Heart right ventricle (tissue), 16 donors: ENCODE measurements at regions not wholly inside any gene's neighbourhood (a gene's known extent, or its start where the extent isn't known, plus 50 kb on each side); places are given as distances from the start of the nearest gene placed in this dataset.

ENCODE experiments used
- ATAC-seq, 8 donors: fragments of 200-7000 bp; cut with Tn5 transposase; one replicate each; pipeline ENCODE4 v1.9.1; 2020; ENCODE audit warnings: mild to moderate bottlenecking in 8 of 8, moderate library complexity in 8 of 8, moderate number of reproducible peaks in 1 of 8
- DNase-seq, 2 donors: peaks; one replicate each; pipeline ENCODE4 v3.0.0-alpha.2; 2020
- H3K27ac ChIP-seq, 10 donors: fragments of 200-600 bp; sonication (generic) in 2 of 10; one replicate each; pipeline versions ENCODE4 v1.5.0 to v1.8.0; 2020 to 2022; ENCODE audit warnings: mild to moderate bottlenecking in 3 of 10
- H3K27me3 ChIP-seq, 7 donors: fragments of 200-600 bp; one replicate each; pipeline ENCODE4 v1.8.0; 2021 to 2022; ENCODE audit warnings: mild to moderate bottlenecking in 2 of 7
- H3K36me3 ChIP-seq, 9 donors: fragments of 200-600 bp; sonication (generic) in 1 of 9; one replicate each; pipeline versions ENCODE4 v1.5.0 to v1.8.0; 2020 to 2022; ENCODE audit warnings: mild to moderate bottlenecking in 2 of 9
- H3K4me1 ChIP-seq, 9 donors: fragments of 200-600 bp; sonication (generic) in 1 of 9; one replicate each; pipeline versions ENCODE4 v1.5.0 to v1.8.0; 2020 to 2022; ENCODE audit warnings: mild to moderate bottlenecking in 4 of 9
- H3K4me3 ChIP-seq, 10 donors: fragments of 200-600 bp; sonication (generic) in 2 of 10; one replicate each; pipeline versions ENCODE4 v1.5.0 to v1.8.0; 2020 to 2022; ENCODE audit warnings: mild to moderate bottlenecking in 7 of 10, moderate library complexity in 2 of 10
- H3K9me3 ChIP-seq, 11 donors: fragments of 200-600 bp in 10 of 11; sonication (generic) in 2 of 11; one replicate each; pipeline versions ENCODE4 v1.5.0 to v1.8.0; 2013 to 2022; ENCODE audit warnings: mild to moderate bottlenecking in 2 of 11, control low read depth in 1 of 11, moderate library complexity in 1 of 11
- WGBS, 2 donors: extraction: QIAGEN DNeasy Blood & Tissue Kit; methylation state at CpG; one replicate each; pipeline ENCODE4 v1.1.7; 2013; ENCODE audit warnings: inconsistent platforms in 1 of 2; 5-methylcytosine and 5-hydroxymethylcytosine counted together
- intact Hi-C, 10 donors: fragments of 100-400 bp; cut with DNase I; formaldehyde crosslinking; loops; one replicate each; pipeline versions ENCODE4 v1.11.1 to v1.14.2; 2022
- TF ChIP-seq, protein P1 (sequence below), 9 donors: fragments of 200-600 bp; sonication (generic) in 2 of 9; IDR thresholded peaks; one replicate each; pipeline versions ENCODE4 v1.5.0 to v1.8.0; 2021 to 2022; ENCODE audit warnings: antibody characterized with exemption in 9 of 9, mild to moderate bottlenecking in 5 of 9, moderate library complexity in 1 of 9
- donor health status: Arrhythmogenic right ventricular cardiomyopathy.
- donor health status: ischemic (EF 13 %, LVEDD 7.1; RV severe dilation, severe dysfunction).
- donor health status: healthy with polysubstance abuse.
- donor health status: DM: no; HTN: yes; CAD: no.
- donor health status: DM: no; HTN: no; CAD: no.
- donor health status: ischemic (EF 25% LVEDD 6.9; RV normal size, moderate dysfunction).
- donor health status: ischemic (EF 25% LVEDD 5.7; RV mildly dilated, moderate dysfunction).
- donor health status: healthy.
- donor health status: DM: yes; HTN: yes; CAD: no.
- donor health status: Ischemic cardiomyopathy.
- donor health status: ischemic (EF 35%, LVEDD 5.7; RV mildly dilated, moderate dysfunction).
- donor health status: nonischemic (EF 11% LVEDD 7.7; RV severe dilation, severe dysfunction).
- donor health status: DM: yes; HTN: yes; CAD: no.
- donor health status: PGD.
- donor health status: ischemic (EF 29% LVEDD 5.4; RV normal size, mild dysfunction).
- donor health status: nonischemic (EF 23%, LVEDD 6.1; RV moderate dilation, normal function).

DNA sequence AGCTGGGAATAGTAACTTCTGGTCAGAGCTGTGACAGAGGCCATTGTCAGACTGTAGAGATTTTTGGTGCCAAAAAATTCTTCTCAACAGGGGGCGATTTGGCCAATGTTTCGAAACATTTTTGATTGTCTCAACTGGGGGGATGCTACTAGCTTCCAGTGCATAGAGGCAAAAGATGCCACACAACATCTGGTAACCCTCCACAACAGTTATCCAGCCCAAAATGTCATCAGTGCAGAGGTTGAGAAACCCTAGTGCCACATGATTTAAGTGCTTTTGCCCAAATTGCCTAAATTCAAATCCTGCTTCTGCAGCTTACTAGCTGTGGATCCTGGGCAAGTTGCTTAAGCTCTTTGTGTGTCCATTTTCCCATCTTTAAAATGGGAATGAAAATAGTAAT is 71.9 kb downstream of the FZD1 start:
- 97 to 100% methylated on average over 2 of the region's 2 CpGs for WGBS, 2 donors
- Histone ChIP-seq H3K4me1 (peaks cover 0 to 6% (median 0%) of the 10 kb centered on the region in 9 donors), H3K9me3 (peaks cover 0 to 4% (median 0%) of the 10 kb centered on the region in 11 donors), H3K4me3 (no peak overlapping the region), H3K36me3 (no peaks in the 10 kb centered on the region), H3K27me3 (no peaks in the 10 kb centered on the region), H3K27ac (no peak overlapping the region)
- intact Hi-C loops = no loop called here
- DNase-seq (no peak), ATAC-seq (no peak)
- TF ChIP-seq, protein P1, sequence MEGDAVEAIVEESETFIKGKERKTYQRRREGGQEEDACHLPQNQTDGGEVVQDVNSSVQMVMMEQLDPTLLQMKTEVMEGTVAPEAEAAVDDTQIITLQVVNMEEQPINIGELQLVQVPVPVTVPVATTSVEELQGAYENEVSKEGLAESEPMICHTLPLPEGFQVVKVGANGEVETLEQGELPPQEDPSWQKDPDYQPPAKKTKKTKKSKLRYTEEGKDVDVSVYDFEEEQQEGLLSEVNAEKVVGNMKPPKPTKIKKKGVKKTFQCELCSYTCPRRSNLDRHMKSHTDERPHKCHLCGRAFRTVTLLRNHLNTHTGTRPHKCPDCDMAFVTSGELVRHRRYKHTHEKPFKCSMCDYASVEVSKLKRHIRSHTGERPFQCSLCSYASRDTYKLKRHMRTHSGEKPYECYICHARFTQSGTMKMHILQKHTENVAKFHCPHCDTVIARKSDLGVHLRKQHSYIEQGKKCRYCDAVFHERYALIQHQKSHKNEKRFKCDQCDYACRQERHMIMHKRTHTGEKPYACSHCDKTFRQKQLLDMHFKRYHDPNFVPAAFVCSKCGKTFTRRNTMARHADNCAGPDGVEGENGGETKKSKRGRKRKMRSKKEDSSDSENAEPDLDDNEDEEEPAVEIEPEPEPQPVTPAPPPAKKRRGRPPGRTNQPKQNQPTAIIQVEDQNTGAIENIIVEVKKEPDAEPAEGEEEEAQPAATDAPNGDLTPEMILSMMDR (IDR thresholded peaks at IDR 0.05) = no peak

DNA sequence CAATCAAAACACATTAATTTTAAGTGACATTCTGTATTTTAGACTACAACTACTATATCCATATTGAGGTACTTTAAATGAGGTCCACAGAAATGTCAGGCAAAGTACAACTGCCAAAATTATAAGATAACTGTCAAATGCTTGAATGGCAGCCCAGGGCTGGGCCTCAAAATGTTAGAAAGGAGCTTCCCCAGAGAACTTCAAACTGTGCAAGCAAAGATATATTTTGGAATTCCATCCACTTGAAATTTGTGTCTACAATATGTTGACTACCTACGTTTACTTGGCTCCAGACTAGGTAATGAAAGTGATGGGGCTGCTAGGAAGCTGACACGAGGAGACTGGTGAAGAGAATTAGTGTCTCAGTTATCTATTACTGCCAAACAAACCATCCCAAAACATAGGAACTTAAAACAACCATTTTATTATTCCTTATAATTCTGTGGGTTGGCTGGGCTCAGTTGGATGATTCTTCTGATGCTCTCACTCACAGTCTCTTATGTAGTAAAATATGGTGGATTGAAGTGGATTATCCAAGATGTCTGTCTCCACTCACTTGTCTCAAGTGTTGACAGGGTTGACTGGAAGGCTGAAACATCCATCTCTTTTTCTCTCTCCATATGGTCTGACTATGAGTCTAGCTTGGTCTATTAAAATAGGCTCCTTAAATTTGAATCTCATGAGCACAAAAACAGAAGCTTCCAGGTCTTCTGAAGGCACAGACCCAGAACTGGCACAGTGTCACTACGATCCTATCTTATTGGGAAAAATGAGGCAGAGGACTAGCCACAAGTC is 74.2 kb downstream of the FZD1 start:
- no peak for DNase-seq
- H3K36me3 ChIP-seq = no peaks in the 10 kb centered on the region
- H3K27ac ChIP-seq = no peak overlapping the region
- peaks cover 0 to 4% (median 0%) of the 10 kb centered on the region in 11 donors for H3K9me3 ChIP-seq
- TF ChIP-seq, protein P1 (IDR thresholded peaks at IDR 0.05) = no peak
- no peak overlapping the region for H3K4me3 ChIP-seq
- ATAC-seq = no peak
- intact Hi-C loops = no loop called here
- peaks cover 0 to 12% (median 6%) of the 10 kb centered on the region in 9 donors for H3K4me1 ChIP-seq
- no peaks in the 10 kb centered on the region for H3K27me3 ChIP-seq
- 87 to 91% methylated on average over 3 of the region's 3 CpGs for WGBS, 2 donors

DNA sequence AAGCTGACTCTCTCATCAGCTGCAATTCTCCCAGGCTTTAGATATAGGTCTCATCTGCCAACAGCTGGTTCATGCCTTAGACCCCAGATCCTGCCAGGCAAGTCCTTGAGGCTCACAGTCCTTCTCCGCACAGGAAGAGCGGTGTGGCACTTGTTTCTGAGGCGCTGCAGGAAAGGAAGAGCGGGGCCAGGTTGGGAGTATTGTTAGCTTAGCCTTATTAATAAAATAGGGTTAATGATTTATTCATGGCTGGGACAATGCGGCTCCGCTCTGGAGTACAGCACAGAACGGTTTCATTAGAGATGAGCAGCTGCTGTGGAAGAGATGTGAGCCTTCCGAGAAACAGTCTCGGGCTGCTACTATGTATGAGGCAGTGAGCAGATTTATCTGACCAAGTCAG is 78.1 kb downstream of the FZD1 start:
- intact Hi-C loops = loop anchor here in 2 of 10 donors (10.0 kb wide), 3 partner anchors 78 to 292 kb away; partner anchors contain the start of gene FZD1 (in 1 of the 2)
- peaks cover 0 to 4% (median 0%) of the 10 kb centered on the region in 11 donors for H3K9me3 ChIP-seq
- DNase-seq (no peak), ATAC-seq (no peak)
- TF ChIP-seq, protein P1 (IDR thresholded peaks at IDR 0.05) = no peak
- H3K4me1 ChIP-seq = peaks cover 0 to 45% (median 31%) of the 10 kb centered on the region in 9 donors
- H3K27me3 ChIP-seq = no peaks in the 10 kb centered on the region
- WGBS, 2 donors = 86% methylated on average over 9 of the region's 9 CpGs
- H3K36me3 ChIP-seq = no peaks in the 10 kb centered on the region
- H3K4me3 ChIP-seq = no peak overlapping the region
- H3K27ac ChIP-seq = no peak overlapping the region

DNA sequence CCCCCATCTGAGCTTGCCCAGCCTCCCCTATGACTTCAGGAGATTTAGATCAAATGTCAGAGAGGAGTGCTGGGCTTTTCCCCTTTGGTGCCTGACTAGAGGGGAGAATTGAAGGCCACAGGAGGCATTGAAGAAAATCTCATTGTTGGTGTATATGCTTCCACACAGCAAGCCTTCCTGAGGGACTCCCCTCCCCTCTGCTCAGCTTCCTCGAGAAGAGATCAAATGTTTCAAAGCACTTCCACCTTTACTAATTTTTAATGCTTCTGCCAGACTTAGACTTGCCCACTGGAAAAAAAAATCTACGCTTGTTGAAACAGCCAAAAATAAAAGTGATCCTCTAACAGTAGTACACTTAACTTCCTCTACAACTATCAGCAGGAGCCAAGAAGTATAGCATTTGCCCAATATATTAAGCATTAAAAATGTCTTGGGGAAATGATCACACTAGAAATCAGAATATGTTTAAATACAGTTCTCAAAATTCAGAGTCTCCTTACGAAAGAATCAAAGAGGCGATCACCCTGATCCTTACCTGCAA is 79.3 kb downstream of the FZD1 start:
- Histone ChIP-seq H3K9me3 (peaks cover 0 to 4% (median 0%) of the 10 kb centered on the region in 11 donors), H3K36me3 (no peaks in the 10 kb centered on the region), H3K27ac (peak overlapping the region in 1 of 10 donors; percentile 11), H3K4me1 (peaks cover 0 to 57% (median 43%) of the 10 kb centered on the region in 9 donors), H3K4me3 (no peak overlapping the region), H3K27me3 (no peaks in the 10 kb centered on the region)
- DNase-seq (no peak), ATAC-seq (peak in 6 of 8 donors; percentile 38 to 82 (median 47))
- TF ChIP-seq, protein P1 (IDR thresholded peaks at IDR 0.05) = no peak
- intact Hi-C loops = loop anchor here in 2 of 10 donors (10.0 kb wide), 3 partner anchors 79 to 291 kb away; partner anchors contain the start of gene FZD1 (in 1 of the 2)
- 55 to 67% methylated on average over 4 of the region's 4 CpGs for WGBS, 2 donors
